GM21360 (cell line): ENCODE measurements at regions not wholly inside any gene's neighbourhood (a gene's known extent, or its start where the extent isn't known, plus 50 kb on each side); places are given as distances from the start of the nearest gene placed in this dataset.
A peak's percentile ranks its signal among the peaks of the same experiment; 100 is the strongest.

ENCODE experiments used
- ATAC-seq: cut with Tn5 transposase; IDR thresholded peaks from one replicate; pipeline ENCODE4 v1.9.1; 2021; ENCODE audit warnings: mild to moderate bottlenecking, moderate library complexity; ENCODE audit not compliant: unreplicated experiment

DNA sequence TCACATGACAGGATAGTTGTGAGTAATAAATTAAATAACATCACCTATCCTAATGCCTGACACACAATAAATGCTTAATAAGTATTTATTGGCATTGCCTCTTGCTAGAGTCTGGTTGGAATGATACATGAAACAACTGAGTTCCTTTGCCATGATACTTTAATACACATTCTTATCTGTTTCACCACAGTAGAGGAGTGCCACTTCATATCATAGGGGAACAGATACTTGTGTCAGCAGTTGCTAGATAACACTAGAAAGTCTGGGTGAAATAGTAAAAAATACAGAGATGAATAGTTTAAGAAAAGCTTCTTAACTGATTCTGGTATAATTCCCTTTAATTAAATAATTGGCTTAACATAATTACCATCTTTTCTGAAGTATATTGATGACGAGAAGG, 380.0 kb upstream of the GOLIM4 start:
- no peak for ATAC-seq

DNA sequence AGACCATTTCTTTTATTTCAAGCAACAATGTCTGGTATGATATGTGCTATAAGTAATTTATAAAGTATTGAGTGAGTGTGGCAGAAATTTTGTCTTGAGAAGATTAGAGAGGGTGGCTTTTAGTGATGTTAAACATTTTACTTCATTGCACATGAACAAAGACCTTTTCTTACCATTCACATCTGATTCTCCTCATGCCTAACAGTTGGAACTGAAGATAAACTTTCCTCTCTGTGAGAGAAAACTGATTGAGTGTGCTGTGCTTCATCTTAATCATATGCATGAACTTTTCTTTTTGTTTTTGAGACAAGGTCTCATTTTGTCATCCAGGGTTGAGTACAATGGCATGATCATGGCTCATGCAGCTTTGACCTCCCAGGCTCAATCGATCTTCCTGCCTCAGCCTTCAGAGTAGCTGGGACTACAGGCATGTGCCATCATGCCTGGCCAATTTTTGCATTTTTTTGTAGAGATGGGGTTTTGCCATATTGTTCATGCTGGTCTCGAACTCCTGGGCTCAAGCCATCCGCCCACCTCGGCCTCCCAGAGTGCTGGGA, 377.7 kb upstream of the GOLIM4 start:
- no peak for ATAC-seq

DNA sequence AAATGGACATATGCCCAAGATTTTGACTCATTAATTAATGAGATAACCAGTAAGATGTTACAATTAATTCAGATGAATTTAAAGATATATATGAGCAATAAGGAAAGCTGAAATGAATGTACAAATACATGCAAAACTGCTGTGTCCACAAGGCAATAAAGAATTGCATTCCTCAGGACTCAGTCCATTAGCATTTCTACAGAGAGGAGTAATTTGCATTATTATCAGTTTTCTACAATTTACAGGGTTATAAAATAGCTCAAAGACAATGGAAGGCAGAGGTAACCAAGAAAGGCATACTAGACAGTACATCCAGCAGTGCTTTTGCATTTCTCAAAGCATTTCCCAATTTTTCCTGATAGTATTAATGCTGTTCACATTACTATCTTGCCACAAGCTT, 377.1 kb upstream of the GOLIM4 start:
- no peak for ATAC-seq

DNA sequence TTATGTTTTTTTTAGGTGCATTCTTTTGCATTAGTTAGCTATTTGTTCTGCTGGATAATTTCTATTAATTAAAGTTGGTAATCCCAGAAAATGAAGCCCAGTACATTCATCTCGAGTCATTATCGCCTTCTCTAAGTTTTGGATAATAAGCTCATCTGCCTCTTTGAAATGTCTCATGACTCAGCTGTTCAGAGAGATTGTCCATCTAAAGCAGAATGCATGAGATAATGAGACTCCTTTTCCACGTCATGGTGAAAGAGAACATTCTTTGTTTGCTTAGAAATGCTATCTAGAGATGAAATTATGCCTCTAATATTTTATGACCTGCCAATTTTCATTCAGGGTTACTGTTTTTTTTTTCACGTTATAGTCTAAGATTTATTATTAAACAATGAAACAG, 374.7 kb upstream of the GOLIM4 start:
- ATAC-seq = no peak

DNA sequence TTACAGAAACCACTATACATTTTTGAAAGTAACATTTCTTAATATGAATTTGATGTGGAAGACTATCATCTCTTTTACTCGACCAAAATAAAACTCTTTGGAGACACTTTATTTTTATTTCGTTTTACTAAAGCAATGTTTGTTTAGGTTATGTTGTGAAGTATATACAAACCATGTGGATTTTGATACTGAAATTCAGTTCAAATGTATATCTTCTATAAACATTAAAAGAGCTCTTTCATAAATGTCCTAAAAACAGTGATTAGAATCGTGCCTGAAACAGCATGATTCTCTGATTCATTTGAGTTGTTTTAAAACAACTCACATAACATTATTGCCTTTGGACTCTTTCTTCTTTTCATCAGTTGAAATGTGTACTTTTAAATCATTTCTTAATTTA, 373.7 kb upstream of the GOLIM4 start:
- no peak for ATAC-seq

DNA sequence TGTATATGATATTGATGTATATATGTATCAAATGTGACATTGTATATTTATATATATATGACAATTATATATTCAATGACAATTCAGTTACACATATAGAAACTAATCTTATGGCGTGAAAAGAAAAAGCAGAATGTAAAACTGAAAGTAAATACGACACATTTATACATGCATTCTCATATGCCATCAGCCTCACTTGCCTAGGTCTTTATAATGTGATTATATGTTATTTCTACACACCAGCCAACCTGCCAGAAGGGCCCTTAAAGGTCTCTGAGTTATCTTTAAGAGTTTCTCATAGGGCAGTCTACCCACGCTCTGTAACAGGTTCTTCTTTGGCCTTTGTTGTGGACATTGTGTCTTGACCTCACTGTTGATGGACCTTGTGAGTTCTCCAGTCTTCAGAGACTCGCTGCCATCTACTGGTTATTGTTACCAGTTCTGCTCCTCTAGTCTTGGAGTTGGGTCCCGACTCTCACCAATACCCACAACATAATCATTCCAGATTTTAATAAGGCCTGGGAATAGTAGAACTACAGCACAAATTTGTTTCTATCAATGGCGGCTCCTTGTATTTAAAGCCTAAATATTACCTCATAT, 371.5 kb upstream of the GOLIM4 start:
- peak; percentile 71 for ATAC-seq

DNA sequence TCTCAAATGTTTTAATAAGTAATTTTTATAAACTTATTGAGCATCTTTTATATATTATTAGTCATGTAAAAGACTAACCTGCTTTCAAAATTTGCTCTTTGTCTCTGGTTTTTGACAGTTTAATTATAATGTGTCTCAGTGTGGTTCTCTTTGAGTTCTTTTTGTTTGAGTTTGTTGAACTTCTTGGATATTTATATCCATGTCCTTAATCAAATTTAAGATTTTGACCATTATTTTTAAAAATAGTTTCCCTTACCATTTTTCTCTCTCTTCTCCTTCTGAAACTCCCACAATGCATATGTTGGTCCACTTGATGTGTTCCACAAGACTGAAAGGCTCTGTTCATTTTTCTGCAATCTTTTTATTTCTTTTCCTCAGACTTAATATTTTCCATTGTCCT, 366.1 kb upstream of the GOLIM4 start:
- no peak for ATAC-seq

DNA sequence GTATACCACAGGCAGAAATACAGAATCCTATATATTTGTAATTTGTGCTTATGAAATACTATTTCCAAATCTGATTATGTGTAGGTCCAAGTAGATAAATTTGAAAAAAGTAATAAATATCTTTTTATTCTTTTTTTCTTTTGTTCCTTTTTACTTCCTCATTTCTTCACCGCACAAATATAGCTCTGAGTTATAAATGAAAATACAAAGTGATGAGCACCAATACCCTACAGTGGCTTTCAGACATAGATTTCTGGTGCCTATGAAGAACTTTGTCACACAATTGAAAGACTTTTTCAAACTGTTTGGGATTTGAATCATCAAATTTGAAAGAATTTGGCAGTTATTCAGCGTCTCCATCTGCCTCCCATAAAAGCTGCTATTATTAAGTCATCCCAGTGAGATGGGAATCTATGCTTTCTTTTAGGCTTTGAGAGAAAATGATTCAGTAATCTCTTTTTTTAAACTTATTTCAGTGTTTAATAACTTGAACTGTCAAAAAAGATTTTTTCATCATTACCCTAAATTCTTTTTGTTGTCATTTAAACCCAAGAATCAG, 363.6 kb upstream of the GOLIM4 start:
- ATAC-seq = no peak

DNA sequence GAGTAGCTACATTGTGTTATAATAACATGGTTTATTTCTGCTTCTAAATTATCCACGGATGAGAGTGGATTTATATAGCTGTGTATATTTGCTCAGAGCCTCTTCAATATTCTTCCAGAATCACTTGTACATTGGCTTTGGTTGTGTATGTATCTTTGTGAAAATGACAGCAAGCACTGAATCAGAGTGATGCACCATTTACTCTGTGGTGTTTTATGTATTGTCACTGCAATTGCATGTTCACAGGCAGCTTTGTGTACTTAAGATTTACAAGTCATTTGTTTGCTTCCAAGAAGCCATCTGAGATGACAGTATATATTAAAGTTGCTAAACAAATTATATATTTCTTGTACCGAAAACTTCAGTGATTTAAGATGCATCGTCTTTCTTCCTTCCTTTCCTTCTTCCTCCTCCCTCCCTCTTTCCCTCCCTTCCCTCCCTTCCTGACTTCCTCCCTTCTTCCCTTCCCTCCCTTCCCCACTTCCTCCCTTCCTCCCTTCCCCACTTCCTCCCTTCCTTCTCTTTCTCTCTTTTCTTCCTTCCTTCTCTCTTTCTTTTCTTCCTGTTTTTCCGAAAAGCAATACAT, 362.3 kb upstream of the GOLIM4 start:
- no peak for ATAC-seq

DNA sequence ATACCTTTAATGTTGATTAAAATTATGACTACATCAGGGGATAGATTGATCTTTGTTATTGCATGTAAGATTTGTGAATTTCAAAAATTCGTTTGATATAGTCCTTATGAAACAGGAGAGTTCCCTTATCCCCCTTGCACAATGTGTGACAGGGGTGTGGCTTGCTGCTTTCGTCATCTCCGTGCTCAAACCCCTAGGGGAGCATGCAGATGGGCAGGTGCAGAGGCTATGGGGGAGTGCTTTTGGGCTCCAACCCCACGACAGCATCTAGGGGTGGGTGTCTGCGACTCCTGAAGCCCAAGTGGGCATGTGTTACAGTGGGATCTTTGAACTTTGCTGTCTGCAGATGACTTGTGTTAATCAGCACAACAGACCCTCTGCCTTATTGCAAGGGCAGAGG, 360.1 kb upstream of the GOLIM4 start:
- ATAC-seq = no peak

DNA sequence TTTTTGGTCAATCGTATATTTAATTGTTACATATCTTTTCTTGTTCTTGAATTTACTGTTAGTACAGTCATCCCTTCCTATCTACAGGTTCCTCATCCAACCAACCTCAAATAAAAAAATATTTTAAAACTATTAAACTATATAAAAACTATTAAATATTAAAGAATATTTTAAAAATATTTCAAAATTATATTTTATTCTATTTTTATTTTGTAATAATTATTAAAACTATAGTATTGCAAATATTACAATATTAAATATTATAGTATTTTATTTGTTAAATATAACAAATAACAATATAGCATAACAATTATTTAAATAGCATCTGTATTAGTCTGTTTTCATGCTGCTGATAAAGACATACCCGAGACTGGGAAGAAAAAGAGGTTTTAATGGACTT, 357.9 kb upstream of the GOLIM4 start:
- ATAC-seq = no peak

DNA sequence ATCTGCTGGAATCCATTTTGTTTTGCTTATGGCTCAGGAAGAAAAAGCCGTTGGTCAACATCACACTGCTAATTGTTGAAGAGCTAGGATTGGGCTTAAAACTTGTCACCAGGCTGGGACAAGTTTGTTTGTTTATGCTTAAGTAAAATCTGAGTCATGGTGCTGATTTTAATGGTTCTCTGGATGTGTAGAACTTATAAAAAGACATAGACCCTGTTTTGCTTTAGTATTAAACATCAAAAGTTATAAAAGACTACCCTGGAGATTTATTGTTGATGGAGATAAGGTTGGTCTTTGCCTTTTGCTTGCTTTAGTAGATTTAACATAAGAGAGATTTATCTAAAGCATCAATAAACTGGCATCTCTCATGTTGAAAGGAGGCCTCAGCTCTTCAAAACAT, 348.2 kb upstream of the GOLIM4 start:
- ATAC-seq = no peak

DNA sequence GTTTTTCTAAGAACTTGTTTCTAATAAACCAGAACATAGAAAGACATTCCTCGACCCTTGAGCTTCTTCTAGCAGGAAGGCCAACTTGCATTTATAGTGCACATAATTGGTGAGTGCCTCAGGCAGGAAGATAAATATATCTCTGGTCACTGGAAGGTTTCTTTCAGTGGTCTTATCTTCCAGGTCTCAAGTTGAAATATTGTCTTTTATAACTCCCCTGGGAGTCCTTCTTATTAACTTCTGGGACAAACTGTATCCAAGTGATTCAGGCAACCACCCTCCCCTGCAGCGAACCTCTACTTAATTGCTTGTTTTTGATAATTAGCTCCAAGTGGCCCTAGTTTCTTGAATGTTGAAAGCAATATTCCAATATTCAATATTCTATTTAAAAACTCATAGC, 346.8 kb upstream of the GOLIM4 start:
- no peak for ATAC-seq

DNA sequence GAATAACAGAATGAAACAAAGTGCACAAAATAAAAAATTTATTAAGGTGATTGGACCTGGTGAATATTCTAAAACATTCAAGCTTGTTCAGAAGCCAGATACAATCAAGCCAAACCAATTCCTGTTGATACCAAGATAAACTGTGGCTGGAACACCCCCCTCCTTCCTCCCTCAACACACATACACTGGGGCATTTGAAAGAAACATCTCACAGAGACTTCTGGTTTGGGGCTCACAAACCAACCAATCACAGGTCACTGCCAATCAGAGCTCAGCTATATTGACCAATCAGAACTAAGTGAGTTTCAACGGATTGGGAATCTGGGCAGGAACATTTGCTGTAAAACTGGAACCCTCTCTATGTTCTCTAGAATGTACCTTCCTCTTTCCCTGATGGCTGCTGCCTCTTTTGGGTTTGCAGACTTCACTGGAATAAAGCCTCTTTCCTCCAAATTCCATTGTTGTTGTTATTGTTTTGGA, 340.6 kb upstream of the GOLIM4 start:
- ATAC-seq = no peak

DNA sequence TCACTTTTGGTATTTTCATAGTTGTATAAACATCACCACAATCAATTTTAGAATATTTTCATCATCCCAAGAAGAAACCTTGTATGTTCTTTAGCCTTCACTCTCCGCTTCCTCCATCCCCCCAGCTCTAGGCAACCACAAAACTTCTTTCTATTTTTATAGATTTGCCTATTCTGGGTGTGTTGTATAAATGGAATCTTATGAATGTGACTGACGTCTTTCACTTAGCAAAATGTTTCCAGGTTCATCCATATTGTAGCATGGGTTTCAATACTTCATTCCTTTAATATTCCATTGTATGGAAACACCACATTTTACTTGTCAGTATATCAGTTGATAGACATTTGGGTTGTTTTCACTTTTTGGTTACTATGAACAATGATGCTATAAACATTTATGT, 335.8 kb upstream of the GOLIM4 start:
- no peak for ATAC-seq

DNA sequence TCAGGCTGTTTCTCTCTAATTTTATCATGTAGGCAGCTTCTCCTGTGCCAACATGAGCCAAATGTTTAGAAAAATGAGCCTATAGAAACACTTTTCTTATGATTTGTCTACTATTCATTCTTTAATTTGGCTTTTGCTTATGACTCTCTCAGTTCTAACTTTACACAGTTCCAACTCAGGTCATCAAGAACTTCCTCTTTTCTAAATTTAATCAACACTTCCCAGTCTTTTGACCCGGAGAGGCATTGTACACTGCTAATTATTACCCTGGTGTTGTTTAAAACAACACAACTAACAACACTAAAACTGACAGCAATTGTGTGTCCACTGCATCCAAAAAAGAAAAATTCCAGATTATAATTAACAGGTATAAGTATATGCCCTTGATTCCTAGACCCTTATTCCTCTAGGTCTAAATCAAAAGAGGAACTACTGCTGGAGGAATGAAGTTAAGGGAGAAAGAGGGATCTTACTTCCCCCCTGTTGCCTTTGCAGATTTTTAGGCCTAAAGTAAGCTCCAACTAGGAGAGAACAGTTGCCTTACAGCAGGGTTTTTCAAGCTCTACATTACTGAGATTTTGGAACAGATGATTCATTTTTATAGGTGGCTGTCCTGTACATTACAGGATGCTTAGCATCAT, 332.2 kb upstream of the GOLIM4 start:
- ATAC-seq = no peak

DNA sequence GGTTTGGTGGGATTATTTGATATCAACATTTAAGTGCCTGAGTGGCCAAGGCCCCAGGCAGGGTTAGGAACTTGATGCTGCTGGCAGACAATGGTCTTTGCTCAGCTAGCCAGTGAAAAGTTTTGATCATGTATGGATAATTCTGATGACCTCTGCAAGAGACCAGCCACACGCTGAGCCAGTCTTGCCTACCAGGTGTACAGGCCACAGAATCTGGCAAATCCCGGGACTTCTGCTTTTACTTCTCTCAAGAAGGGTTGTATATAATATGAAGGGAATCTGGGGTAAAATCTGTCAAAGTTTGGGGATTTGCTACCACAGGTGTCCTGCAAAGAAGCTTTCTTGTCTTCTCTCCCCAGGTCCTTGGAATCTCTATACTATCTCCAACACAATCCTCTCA, 331.4 kb upstream of the GOLIM4 start:
- ATAC-seq = no peak

DNA sequence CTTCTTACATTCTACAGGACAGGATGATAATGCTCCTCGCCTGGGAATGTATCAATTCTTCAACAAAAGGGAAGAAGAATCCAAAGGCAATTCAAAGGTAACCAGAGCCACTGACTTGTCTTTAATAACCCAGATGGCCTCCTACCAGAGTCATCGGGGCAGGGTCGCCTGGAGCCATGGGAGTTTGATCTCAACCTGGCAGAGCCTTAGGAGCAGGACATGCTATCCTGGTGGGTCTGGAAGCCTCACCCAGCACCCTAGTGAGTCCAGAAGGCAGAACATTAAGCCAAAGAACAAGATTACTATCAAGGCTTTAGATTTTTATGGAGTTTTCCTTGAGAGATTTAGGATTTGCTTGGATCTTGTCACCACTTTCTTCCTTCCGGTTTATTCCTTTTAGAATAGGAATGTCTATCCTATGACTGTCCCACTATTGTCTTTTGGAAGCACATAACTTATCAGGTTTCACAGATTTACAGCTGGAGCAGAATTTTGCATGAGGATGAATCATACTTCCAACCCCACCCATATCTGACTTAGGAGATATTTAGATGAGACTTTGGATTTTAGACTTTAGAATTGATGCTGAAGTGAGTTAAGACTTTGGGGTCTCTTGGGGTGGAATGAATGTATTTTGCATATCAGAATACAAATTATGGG, 330.3 kb upstream of the GOLIM4 start:
- ATAC-seq = no peak

DNA sequence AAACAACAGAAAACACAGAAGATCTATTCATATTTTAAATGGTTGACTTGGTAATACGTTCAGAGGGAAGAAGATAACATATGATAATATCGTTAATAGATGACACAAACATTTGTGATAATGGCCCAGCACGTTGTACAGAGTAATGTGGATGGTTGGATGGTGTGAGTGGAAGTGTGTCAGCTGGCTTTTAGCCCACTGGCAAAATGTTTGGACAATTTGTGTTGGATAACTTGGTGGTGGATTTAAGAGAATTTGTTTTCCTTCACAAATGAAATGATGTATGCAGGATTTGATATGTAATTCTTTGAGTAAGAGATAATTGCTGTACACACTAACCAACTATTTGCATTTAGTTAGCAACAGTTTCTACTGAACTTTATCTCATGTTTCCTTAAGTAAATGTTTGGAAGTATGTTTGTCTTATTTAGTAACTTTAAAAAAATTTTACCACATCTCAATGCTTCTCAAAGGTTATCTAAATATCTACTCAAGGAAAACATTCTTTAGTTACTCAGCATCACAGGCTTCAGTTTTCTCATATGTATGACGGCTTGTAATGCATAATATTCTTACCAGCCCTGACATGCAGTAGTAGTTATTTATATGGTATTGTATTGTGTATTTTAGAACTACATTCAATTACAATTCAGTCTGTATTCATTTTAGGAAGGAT, 328.5 kb upstream of the GOLIM4 start:
- ATAC-seq = no peak

DNA sequence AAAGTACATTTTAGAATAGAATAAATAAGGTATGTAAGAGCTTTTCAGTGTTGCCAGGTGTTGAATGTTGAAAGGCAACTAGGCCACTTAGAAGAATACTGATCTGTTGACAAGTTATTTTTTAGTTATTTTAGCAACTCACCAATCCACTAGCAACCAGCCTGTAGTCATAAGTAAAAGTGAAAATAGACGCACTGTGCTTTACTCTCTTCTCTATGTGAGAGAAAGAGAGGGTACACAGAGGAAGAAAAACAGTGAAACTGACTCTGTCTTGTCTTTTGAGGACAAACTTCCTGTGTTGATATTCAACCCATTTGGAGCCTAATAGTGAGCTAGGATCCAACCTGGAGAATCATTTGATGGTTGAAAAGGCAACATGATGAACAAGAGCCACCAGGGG, 327.1 kb upstream of the GOLIM4 start:
- ATAC-seq = peak; percentile 51

DNA sequence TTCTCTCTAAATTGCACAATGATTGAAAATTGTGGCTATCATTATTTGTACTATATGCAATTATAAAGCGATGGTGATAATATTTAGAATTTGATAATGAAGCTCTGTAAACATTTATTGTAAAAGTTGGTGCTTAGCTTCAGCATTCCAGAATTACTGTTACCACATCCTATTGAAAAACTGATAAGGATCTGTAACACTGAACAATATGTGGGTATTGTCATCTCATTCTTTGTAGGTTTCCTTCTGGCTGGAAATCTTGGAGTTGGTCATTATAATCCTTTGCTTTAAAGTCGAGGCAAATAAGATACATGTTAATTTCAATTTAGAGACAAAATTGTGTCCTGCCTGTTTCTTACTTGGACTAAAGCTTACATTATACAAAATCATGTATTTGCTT, 323.4 kb upstream of the GOLIM4 start:
- no peak for ATAC-seq
